AG09319 (cell line): ENCODE measurements at regions not wholly inside any gene's neighbourhood (a gene's known extent, or its start where the extent isn't known, plus 50 kb on each side); places are given as distances from the start of the nearest gene placed in this dataset.

ENCODE experiments used
- DNase-seq: peaks from one replicate; pipeline ENCODE4 v3.0.0-alpha.2; 2010; ENCODE audit warnings: low read depth; ENCODE audit errors: extremely low read depth
- TF ChIP-seq, protein P1 (sequence below): IDR thresholded peaks from 2 replicates; pipeline ENCODE4 v1.5.1; 2011; ENCODE audit warnings: low read depth, mild to moderate bottlenecking, inconsistent platforms, low read length, moderate library complexity

DNA sequence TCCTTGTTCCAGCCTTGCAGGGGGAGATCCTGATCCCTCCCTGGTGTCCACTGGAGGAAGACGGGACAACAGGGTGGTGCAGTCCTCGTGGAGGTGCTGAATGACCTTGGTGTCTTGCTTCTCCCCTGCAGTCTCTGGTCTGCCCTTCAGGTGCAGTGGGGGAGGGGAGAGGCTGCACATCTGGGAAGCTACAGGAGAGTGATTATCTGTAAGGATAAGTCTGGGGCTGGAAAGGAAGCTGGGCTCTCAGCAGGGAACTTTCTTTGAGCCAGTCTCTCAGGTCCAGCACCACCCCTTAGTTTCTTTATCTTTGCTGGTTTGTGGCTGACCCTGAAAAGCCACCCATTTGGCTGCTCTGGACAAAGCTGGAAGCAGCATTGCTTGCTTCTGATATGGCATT is 275.6 kb downstream of the CCSER2 start:
- TF ChIP-seq, protein P1, sequence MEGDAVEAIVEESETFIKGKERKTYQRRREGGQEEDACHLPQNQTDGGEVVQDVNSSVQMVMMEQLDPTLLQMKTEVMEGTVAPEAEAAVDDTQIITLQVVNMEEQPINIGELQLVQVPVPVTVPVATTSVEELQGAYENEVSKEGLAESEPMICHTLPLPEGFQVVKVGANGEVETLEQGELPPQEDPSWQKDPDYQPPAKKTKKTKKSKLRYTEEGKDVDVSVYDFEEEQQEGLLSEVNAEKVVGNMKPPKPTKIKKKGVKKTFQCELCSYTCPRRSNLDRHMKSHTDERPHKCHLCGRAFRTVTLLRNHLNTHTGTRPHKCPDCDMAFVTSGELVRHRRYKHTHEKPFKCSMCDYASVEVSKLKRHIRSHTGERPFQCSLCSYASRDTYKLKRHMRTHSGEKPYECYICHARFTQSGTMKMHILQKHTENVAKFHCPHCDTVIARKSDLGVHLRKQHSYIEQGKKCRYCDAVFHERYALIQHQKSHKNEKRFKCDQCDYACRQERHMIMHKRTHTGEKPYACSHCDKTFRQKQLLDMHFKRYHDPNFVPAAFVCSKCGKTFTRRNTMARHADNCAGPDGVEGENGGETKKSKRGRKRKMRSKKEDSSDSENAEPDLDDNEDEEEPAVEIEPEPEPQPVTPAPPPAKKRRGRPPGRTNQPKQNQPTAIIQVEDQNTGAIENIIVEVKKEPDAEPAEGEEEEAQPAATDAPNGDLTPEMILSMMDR: no peak
- DNase-seq: no peak

DNA sequence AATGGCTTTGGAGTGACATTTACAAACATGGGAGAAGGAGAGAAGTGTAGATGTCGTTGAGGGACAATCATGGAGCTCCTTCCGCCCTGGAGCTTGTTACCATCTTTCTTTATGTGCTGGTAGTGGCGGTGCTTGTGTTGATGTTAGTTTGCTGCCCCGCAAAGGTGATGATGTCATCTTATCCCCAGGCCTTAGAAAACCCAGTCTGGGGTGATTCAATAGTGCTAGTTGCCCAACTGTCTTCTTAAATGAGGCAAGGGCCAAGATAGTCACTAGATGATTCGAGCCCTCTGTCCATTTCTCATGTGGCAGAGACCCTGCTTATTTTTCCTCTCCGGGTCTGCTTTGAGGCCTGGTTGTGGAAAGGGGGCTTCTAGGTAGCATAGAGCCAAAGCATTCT is 277.4 kb downstream of the CCSER2 start:
- DNase-seq: no peak
- TF ChIP-seq, protein P1: no peak

DNA sequence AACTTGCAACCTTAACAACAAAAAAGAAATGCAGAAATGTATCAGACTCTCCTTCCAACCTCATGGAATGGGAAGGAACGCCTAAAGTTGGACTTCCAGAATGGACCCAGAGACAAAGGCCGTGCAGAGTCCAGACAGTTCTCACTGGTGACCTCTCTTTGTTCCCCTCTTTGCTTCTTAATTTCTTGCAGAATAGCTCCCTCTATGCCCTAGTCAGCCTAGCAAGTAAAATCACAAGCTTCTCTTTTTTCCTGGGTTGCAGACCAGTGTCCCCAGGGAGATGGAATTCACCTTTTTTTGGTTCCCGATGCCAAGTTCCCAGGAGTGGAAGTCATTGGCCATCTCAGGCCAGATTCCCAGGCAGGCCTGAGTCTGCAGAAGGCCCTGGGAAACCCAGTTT is 278.0 kb downstream of the CCSER2 start:
- DNase-seq: no peak
- TF ChIP-seq, protein P1: no peak

DNA sequence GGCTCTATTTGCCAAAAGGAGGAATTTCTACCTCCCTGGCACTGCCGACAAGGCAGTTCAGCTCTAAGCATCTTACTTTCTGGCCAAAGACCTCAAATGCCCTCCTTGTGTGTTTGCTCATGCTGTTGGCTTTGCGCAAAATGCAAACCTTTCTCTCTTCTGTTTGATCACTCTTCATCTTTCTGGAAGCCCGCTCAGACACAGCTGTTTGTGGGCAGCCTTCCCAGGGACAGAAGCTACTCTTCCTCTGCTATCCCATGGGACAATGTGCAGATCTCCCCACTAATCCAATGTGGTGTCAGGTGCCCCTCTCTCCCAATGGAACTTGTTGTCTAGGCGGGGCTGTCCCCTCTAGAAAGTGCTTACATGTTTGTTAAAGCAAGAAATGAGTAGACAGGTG is 278.7 kb downstream of the CCSER2 start:
- DNase-seq: no peak

DNA sequence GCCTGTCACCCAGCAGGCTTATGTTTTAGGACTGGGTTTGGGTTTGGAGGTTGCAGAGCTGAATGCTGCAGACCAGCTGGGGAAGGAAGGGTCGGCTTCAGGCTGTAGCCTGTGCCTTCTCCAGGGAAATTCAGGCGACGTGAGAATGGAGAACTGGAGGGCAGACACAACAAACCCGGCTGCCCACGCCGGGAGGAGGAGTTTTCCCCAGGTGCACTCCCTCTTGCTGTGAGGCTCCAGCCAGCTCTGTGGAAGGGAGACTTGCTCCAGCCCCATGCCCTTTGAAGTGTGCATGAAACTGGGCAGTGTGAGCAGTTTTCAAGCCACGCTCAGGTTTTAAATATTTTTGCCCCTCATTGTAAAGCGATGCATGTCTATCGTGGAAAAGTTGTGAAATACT is 279.1 kb downstream of the CCSER2 start:
- no peak for DNase-seq
- TF ChIP-seq, protein P1: no peak

More for the DNA sequence above, 278.7 kb downstream of the CCSER2 start:
- TF ChIP-seq, protein P1: no peak

DNA sequence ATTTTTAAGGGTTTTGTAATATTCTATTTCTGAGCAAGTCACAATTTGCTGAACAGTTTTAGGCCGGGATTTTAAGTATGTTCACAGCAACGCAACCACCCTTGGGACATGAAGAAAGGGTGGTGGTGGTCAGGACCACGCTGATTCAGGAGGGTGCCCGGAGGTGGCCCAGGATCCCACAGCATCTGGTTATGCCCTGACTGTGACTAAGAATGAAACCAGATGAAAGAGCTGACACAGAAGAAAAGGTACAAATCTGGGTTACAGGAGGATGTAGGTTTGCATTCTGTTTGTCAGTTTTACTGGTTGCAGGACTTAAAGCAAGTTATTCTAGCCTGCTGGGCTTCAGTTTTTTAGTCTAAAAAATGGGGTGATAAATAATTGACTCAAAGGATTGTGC is 279.7 kb downstream of the CCSER2 start:
- DNase-seq: no peak
- TF ChIP-seq, protein P1: no peak

DNA sequence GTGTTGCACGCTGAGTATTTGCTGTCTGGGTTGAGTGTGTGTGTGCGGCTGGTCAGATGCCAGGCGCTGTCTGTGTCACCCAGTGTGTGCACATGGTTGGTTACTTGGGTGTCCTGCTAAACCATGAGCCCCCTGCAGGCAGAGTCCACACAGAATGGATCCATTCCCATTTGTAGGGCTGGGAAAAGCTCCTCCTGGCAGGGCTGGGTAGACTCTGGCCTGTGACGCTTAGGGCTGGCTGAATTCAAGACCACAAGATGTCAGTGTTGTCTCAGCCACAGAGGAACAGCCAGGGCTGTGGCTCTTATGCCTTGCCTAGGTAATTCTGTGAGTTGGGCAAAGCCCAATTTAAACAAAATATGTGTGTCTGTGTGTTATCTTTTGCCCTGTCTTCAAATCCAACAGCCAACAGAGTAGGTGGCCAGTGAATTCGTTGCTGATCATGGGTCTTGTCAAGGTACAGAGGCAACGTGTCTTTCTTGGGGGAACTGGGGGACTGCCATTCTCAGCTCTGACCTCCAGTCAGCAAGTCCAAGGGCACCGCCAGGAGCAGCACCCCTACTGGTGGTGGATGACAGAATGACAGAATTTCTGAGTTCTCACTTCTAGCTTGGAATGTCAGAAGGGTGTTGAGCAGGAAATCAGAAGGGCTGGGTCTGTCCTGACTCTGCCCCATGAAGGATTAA is 285.1 kb downstream of the CCSER2 start:
- TF ChIP-seq, protein P1: no peak
- no peak for DNase-seq
